ENCODE measurements at regions not wholly inside any gene's neighbourhood (a gene's known extent, or its start where the extent isn't known, plus 50 kb on each side); places are given as distances from the start of the nearest gene placed in this dataset.

DNA sequence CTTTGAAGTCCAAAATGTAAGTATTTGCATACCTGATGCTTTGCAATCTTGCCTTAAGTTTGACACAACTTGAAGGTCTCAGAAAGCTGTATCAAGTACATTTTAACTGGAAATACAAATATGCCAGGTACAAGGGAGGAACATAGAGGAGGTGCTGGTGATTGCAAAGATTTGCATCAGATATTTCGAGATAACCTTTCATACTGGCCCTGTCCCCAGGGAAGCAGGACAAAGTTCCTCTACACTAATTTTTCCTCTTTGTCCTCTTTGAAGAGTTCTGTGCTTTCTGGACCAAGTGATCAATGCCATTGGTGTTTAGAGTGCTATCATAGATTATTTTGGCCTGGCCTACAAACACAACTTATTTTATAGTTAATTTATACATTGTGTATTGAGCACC lies 686.1 kb downstream of the HACE1 start:
- DNase-seq = no peak

DNA sequence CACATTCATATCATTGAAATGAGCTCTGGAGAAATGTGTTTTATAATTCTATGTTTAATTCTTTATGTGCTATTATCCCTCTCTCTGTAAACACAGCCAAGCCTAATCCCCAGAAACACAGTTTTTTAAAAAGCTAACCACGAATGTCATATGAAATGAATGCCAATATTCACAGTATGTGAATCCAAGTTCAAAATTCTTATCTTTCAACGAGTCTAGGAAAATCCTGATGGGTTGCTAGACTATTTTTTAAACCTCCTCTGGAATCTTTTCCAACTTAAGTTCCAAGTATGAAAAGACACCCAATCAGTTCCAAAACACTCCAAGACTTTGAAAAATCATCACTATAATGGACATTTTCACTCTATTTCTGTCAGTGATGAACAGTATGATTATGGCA lies 689.3 kb downstream of the HACE1 start:
- DNase-seq = no peak

DNA sequence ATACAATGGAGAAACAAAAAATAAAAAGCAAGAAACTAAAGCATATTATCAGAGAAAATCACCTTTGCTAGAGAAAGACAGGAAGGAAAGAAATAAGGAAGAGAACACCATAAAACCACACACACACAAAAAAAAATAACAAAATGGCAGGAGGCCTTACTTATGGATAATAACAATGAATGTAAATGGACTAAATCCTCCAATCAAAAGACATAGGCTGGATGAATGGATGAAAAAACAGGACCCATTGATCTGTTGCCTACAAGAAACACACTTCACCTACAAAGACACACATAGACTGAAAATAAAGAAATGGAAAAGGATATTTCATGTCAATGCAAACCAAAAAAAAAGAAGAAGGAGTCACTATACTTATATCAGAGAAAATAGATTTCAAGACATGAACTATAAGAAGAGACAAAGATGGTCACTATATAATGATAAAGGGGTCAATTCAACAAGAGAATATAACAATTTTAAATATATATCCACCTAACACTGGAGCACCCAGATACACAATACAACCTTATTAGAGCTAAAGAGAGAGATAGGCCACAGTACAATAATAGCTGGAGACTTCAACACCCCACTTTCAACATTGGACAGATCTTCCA lies 693.6 kb downstream of the HACE1 start:
- no peak for DNase-seq

DNA sequence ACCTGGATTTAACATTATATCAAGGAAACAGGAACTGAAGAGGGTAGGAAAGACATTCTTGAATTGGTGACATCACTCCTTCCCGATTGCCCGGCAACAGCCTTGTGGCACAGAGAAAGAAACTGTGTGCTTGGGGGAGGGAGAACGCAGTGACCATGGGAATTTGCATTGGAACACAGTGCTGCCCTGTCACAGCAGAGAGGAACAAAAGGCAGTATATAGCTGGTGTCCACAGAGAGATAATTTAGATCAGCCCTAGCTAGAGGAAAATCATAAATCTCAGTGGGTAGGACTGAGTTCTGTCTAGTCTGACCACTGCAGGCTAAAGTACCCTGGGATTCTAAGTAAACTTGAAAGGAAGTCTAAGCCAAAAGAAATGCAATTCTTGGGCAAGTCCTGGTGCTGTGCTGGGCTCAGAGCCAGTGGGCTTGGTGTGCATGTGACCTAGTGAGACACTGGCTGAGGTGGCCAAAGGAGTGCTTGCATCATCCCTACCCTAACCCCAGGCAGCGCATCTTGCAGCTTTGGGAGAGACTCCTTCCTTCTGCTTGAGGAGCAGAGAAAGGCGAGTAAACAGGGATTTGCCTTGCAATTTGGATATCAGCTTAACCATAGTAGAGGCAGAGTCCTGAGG lies 697.6 kb downstream of the HACE1 start:
- no peak for DNase-seq

- no peak for DNase-seq
Measured at GRCh38 chr6:104159045-104159618, 700.6 kb downstream of the HACE1 start.

DNA sequence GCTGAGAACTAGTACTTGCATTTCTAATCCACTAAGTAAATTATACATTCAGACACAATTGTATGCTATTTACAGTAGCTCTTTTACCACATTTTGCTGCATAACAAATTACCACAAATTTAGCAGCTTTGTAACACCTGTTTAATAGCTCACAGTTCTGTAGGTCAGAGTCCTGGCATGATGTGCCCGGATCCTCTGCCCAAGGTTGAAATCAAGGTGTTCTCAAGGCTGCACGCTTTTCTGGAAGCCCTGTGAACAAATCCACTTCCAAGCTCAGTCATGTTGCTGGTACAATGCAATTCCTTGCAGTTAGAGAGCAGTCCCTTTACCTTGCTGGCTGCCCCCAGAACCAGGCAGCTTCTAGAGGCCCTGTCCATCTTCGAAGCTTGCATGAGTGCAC lies 716.0 kb downstream of the HACE1 start:
- DNase-seq = no peak

DNA sequence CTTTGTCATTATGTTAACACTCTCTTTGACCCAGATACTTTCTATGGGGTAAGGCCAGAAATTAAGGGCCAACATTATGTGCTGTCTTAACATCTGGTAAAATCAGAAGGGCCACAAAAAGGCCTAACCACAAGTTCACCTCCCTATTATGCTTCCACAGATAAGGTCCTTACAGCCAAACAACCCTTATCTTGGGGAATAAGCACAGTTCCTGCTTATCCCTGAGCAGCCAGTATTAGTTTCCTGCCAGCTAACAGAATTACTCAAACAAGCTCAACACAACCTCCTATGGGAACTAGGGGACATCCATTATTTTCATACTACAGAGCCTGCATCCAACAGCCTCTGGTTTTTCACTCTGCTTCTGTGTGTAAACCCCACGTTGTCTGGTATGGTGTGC lies 724.8 kb downstream of the HACE1 start:
- no peak for DNase-seq

- no peak for DNase-seq
Measured at GRCh38 chr6:104130343-104130742, 729.4 kb downstream of the HACE1 start.

GRCh38 chr6:104126315-104127005 lies 733.3 kb downstream of the HACE1 start:
- no peak for DNase-seq

- DNase-seq = no peak
Measured at GRCh38 chr6:104123227-104123626, 736.5 kb downstream of the HACE1 start.

GRCh38 chr6:104118274-104118673 lies 741.4 kb downstream of the HACE1 start:
- no peak for DNase-seq

DNA sequence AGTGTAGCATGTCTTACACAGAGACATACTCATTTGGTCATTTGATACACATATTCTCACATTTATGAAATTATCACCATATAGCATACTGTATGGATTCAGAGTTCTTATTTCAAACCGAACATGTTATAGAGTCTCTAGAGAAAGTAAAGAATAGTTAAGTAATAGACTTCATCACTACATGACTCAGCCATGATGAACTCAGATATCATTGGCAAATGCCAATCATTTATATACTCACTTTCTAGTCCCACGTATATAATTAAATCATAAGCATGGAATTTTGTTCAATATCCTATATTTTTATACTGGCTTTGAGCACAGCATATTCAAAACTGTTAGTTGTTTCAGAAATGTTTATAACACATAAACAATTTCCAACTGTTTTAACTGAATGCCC lies 749.9 kb downstream of the HACE1 start:
- DNase-seq = no peak

DNA sequence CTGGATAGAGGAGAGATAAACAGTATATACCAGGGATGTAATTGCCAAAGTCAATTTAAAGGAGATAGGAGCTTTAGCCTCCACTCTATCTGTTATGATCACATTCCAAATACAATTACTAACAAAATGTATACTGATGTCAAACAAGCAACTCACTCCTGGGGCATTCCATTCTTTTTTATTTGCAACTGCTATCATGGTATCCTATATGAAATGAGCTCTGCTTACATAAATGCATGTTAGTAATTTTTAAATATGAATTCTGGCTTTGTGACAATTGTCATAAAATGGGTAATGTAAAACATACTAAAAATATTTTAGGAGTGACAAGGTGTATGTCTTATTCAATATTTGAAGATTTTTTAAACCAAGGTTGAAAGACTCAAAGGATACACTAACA lies 751.1 kb downstream of the HACE1 start:
- no peak for DNase-seq

GRCh38 chr6:104095661-104096416 lies 763.9 kb downstream of the HACE1 start:
- DNase-seq = peak; percentile 15 to 69 (median 60)

- DNase-seq = no peak
Measured at GRCh38 chr6:104087765-104088164, 772.0 kb downstream of the HACE1 start.

DNA sequence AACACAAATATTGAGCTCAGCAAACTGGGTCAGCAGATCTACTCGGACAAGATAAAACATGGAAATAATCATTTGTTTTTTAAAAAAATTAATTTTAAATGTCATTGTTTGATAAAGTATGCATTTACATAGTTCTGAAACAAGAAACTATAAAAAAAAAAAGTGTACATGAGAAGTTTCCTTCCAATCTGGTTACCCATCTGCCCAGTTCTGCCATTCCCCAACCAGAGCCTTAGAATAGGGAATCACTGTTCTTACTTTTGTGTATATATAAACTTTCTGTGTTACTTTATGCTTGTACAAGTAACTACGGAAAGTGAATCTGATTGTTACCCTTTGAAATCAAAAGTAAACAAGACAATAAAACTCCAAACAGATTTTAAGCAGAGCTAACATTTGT lies 791.4 kb downstream of the HACE1 start:
- no peak for DNase-seq

DNA sequence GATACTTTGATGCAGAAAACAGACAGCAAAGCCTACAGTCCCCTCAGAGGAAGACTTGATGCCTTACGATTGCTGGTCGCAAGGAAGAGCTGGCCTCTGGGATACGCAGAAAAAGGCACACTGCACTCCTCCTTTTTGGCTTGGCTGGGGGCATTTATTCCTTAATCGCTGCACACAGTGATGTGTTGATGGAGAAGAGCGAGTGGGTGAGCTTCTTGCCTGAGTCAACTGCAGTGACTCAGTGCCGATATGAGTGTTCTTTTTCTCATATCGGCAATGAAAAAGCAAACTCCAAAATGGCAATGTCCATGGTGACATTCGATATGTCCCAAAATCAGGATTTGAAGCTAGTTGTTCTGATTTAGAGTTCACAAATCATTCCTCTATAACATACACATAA lies 794.8 kb downstream of the HACE1 start:
- no peak for DNase-seq

DNA sequence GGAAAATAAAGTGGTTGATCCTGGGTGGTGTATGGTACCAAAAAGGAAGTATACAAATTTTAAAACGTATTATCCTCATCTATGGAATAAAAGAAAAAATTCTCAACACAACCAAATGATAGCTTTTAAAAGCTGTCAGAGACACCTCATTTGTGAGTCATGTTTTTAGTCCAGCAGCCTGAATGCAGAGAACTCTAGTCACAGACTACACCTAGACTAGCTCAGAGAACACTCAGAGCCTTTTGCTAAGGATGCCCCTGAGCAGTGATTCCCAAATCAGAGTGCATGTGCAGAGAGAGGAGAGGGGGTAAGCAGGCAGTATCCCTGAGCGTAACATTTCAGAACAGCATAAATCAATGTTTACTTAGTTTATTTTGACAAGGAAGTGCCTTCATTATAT lies 809.3 kb downstream of the HACE1 start:
- peak in 1 of 3 experiments; percentile 4 for DNase-seq

- DNase-seq = no peak
Measured at GRCh38 chr6:104046426-104046825, 813.3 kb downstream of the HACE1 start.

GRCh38 chr6:104031346-104031745 lies 828.4 kb downstream of the HACE1 start:
- no peak for DNase-seq

- no peak for DNase-seq
Measured at GRCh38 chr6:104022126-104022525, 837.6 kb downstream of the HACE1 start.

- DNase-seq = no peak
Measured at GRCh38 chr6:104019075-104019753, 840.5 kb downstream of the HACE1 start.

All from NCI-H1417 (cell line).